NCI-H2029 (cell line): ENCODE measurements at regions not wholly inside any gene's neighbourhood (a gene's known extent, or its start where the extent isn't known, plus 50 kb on each side); places are given as distances from the start of the nearest gene placed in this dataset.

ENCODE experiments used
- DNase-seq: peaks from one replicate; lab custom pipeline; 2025; lab: John Stamatoyannopoulos, UW

DNA sequence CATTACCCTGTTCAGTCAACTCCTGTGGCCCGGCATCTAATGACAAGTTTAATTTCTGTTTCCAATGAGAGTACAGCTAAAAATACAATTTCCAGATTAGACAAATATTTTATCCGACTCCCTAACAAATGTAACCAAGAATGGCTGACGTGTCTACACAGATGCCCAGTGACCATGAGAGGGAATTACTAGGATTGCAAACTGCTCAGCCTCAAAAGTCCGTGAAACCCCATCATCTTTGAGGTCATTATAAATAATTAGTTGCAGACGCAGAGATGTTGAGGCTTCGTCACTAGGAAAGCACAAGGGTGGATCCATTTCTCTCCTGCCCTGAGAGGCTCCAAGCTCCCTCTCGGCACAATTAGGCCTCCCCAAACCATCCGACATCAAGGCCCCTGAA lies 104.1 kb upstream of the ZNF507 start:
- DNase-seq = no peak

DNA sequence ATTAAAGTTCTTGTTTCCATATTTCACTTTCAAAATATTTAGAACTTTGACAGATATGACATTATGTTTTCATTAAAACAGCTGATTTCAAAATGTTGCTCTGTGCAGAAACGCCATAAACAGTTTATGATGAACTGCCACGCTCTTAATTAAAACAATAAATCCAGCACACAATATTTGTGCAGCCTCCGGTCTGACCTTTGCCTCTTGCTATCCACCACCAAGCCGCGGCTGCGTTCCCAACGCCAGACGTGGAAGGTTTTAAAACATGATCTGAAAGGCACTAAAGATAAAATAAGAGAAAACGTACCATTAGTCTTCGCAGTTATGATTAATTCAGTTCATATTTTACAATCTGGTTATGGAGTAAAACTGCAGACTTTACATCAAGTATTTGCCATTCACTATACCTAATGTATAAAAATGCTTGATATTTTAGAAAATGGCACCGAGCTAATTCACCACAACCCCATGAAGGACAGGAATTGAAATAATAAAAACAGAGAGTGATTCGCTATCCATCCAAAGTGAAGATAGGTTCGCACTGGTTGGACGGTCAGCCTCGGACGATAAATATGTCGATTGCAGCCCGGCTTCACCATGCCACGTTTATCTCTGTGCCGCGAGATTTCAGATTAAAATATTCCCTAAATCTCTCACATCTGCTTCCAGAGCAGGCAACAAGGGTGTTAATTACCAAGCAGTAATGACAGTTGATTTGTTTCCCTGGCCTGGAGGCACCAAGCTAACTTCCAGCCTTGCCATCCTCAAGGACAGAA lies 103.3 kb upstream of the ZNF507 start:
- no peak for DNase-seq

DNA sequence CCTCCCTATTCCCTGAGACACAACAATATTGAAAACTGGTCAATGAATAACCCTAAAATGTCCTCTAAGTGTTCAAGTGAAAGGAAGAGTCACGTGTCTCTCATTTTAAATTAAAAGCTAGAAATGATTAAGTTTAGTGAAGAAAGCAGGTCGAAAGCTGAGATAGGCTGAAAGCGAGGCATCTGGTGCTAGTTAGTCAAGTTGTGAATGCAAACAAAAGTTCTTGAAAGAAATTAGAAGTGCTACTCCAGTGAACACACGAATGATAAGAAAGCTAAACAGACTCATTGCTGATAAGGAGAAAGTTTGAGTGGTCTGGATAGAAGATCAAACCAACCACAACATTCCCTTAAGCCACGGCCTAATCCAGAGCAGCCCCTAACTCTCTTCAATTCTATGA lies 99.4 kb upstream of the ZNF507 start:
- no peak for DNase-seq

DNA sequence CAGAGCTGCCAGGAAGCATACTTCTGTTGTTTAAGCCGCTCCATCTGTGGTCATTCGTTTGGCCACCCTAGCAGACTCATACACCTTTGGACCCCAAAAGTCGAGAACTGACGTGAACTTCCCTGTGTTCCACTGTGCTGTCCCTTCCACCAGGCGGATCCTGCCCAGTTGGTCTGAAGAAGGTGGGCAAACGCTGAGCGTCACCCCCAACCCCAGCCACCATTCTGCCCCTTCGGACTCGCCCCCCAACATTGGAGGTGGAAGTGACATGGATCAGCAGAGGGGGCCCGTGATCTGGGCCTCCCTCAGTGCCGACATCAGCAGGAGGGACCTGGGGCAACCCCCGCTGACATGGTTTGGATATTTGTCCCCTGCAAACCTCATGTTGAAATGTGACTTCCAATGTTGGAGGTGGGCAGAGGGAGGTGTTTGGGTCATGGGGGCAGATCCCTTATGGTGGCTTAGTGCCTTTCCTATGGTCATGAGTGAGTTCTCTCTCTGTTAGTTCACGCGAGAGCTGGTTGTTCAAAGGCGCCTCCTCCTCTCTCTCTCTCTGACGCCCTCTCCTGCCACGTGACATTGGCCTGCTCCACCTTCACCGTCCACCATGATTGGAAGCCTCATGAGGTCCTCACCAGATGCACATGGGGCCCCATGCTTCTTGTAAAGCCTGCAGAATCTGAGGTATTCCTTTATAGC lies 93.6 kb upstream of the ZNF507 start:
- no peak for DNase-seq

DNA sequence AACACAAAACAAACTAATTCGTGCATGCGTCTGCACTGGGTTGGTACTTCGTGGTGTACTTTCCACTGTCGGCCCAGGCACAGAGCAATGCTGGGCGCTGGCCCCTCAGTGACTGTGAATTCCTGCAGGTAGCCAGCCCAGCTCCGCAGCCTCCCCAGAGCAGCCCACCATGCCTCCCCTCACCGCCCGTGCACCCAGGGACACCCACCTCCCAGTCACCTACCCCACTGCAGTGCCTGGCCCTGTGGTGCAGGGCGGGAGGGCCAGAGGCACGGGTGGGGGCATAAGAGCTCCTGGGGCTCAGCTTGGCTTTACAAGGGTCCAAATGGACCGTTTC lies 93.1 kb upstream of the ZNF507 start:
- DNase-seq = no peak

DNA sequence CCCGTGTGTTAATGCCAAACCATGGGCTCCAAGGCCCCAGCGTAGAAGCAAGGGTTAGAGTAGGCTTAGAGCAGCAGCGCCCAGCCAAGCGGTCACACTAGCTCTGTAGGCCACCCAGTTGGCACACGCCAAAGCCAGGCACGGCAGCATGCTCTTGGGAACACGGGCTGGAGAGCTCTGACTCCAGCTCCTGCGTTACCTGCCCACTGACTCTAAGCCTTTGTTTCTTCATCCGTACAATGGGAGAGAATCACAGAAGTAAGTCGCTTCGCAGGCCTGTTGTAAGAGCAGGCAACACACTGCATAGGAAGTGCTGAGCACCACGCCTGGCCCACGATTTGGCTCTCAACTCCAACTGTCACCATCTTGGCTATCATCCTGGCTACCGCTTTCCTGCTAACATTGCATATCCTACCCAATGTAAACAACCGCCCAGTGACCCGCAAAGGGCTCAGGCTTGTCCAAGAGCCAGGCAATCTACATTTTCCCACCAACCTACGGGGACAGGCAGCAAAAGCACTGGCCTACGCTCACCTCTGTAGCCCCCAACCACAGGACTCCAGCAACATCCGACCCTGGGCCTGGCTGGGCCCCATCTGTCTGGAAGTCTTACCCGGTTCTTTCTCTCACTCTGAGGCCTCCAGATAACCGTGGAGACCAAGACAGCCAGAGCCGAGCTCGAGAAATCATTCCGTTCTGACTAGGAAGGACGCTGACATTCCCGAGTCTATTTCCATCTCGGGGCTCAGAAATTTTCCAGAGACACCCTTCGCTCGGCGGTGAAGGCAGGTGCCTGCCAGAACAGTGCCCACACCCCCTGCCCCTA lies 91.5 kb upstream of the ZNF507 start:
- DNase-seq = no peak

DNA sequence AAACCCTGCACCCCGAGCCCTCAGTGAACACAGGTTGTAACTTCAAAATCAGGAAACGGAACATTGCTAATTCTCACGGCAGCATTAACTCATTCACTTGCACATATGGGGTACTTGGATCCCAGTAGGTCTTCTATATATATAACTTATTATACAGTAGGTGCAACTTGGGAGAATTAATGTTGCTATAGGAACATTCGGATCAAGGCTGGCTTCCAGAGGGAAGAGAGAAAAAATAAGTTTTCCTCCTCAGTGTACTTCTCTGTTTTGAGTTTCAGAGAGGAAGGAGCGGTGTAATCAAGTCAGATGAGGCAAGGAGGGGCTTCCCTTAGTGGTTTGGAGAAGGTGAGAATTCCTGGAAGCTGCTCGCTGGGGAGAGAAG lies 90.9 kb upstream of the ZNF507 start:
- no peak for DNase-seq

DNA sequence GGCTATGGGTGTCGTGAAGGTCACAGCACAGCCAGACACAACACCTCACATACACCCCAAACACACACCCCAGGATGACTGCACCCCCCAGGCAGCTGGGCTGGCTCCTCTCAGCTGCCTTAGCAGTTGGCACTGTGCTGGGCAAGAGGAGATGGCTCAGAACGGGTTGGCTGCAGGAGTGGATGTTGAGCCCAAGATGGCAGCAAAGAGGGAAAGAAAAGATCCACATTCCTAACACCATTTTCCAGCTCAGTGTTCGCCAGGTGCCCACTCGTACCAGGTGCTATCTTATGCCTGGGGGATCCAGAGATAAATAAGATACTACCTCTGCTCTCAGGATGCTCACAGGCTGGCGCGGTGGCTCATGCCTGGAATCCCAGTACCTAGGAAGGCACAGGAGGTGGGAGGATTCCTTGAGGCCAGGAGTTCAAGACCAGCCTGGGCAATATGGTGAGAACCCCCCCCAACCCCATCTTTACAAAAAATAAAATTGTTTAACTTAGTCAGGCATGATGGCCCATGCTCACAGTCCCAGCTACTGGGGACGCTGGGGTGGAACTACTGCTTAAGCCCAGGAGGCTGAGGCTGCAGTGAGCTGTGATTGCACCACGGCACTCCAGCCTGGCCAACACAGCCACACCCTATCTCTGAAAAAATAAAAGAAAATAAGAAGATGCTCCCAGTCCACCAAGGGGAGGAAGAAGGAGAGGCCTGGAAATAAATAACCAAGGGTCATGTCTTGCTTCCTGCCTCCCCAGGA lies 89.7 kb upstream of the ZNF507 start:
- DNase-seq = no peak

DNA sequence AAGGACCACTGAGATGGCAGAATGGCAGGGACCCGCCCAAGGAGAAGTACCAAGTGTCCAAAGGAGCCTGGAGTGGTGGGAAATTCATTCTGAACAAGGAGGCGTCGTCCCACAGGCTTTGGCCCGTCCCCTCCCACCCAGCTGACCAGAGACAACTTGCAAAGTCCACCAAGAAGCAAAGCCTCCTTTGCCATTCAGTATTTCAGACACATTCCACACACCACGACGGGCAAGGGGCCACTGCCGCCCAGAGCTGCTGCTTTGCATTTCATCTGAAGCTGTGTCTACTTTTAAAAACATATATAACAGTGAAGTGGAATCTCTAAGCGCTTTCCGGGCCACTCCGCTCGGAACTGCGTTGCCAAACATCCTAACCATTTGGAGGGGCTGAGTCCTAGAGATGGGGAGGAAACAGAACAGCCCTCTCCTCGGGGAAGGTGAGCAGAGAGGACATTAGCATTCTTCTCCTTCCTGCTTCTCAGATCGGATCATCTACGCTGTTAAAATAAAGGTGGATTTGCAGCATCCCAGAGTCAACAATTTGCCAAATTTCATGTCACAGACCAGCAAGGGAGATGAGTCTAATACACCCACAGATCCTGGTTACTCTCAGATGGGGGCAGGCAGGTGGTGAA lies 89.0 kb upstream of the ZNF507 start:
- DNase-seq = no peak

DNA sequence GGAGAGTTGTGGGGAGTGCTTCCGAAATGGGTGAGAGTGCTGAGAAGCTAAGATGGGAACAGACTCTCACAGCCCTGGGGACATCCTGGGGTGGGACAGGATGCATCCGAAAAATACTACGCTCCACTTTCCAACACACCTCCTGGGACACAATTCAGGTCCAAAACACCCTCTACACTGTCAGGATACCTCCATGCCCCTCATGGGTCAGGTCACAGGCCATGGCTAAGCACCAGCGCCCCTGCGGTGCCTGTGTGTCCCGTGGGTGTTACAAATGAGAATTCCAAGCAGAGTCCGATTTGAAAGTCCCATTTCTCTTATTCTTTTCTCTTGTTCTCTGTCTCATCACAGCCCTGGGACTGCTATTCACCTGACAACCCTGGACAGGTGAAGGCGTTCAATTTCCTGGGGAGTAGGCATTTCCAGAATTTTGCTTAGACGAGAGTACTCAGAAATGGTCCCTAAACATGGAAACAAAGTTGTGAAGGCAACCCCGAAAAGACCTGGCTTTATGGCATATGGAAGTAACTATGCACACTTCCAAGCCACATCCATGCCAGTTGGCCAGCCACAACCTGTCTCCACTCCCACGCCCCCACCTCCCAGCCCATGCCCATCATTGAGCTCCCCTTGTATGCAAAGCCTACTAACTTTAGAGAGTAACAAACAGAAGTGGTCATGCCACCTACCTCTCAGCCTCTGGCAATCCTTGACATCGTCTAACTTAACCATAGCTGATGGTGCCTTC lies 87.9 kb upstream of the ZNF507 start:
- DNase-seq = no peak

DNA sequence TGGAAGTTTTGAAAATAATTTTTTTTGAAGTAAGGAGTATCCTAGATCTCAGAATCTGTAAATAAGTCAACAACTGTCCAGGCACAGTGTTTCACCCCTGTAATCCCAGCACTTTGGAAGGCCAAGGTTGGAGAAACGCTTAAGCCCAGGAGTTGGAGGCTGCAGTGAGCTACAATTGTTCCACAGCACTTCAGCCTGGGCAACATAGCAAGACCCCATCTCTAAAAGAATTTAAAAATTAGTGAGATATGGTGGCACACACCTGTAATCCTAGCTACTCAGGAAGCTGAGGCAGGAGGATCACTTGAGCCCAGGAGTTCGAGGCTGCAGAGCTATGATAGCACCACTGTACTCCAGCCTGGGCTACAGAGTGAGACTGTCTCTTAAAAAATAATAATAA lies 87.2 kb upstream of the ZNF507 start:
- DNase-seq = no peak

DNA sequence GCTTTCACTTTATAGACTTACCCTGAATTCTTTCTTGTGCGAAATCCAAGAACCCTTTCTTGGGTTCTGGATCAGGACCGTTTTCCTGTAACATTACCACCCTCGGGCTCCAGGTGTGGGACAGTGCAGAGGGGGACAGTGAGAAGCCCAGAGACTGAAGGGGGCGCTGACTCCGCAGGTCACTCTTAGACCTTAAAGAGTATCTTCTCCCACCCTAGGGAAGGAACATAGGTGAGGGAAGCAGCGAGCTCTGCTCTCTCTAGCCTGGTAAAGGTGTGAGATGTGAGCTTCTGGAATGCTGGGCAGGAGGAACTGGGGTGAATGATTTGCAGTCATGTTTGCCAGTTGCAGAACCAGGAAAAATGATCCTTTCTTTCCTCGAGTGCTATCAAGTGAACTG lies 80.8 kb upstream of the ZNF507 start:
- no peak for DNase-seq

DNA sequence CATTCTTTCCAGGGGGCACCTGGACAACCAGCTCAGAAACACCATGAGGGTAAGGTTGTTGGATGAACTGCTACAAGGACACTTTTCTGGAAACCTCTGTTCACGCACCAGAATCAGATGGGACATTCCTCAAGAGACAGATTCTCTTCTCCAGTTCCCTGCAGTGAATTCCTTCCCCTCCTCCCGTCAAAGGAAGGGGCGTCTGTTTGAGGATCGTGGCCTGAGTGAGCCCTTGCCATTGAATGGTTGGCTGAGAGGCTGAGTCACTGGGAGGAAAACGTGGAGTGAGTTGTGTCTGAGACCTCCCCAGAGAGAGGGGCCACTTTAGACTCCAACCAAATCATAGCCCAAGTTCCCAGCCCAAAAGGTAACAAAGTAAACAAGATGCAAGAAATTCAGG lies 79.4 kb upstream of the ZNF507 start:
- no peak for DNase-seq

DNA sequence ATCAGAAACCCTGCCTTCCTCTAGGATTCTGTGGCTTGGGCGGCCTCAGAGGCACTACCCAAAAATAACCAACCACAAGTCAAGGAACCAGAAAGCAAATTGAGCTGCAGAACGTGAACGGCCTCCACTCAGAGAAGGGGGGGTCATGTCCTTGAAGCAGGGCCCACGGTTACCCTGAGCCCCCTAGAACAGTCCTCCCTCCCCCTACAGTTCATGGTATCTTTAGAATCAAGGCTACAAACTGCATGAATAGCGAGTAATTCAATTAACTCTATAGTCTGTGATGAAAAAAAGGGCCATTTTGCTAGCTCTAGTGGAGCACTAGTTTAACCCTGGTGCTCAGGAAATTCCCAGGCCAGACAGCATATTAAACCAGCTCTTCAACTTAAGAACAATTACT lies 79.0 kb upstream of the ZNF507 start:
- no peak for DNase-seq

DNA sequence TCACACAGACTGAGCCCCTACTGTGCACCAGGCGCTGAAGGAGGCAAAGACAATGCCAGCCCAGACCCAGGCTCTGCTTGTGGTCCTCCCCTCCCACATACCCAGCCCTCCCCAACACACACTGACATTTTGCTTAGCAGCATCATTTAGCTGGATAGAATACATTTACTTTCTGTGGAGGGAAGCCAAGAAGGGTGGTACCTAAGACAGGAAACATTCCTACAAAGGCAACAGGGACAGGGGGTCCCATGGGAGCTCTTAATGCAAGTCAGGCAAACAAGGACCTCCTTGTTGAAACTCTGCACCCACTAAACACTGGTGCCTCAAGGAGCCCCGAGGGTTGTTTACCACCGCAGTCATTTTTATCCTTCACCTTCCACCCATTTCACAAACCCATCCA lies 77.0 kb upstream of the ZNF507 start:
- DNase-seq = no peak

DNA sequence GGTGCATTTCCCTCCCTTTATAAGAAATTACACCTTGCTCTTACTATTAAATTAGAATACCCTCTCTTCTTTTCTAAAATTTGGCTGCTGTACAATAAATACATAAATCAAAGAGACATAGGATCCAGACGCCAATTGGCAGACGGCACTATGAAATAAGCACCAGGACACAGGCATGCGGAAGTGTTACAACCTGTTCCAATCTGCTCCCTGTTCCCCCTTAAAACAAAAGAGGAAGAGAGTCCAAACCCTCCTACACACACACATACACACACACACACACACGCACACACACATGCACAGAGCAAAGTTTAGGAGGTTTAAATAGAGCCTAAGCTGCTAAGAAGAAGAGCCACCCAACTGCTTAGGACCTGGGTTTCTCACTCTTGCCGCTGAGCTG lies 75.6 kb upstream of the ZNF507 start:
- DNase-seq = no peak

DNA sequence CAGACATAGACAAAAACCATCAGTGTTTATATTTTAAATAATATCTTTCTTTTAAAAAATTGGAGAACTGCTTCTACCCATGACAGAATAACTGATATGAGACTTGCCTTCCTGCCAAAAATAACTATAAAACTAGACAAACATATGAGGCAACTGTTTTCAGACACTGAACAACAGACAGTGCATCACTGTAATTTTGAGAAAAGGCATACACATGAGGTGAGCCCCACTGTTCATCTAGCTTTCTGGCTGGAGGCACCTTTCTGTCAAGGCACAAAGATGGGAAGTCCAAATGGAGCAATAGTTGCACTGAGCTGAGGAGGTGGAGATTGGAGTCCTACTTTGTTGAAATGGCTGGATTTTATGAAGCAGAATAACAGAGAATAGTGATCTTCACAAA lies 71.9 kb upstream of the ZNF507 start:
- DNase-seq = no peak

DNA sequence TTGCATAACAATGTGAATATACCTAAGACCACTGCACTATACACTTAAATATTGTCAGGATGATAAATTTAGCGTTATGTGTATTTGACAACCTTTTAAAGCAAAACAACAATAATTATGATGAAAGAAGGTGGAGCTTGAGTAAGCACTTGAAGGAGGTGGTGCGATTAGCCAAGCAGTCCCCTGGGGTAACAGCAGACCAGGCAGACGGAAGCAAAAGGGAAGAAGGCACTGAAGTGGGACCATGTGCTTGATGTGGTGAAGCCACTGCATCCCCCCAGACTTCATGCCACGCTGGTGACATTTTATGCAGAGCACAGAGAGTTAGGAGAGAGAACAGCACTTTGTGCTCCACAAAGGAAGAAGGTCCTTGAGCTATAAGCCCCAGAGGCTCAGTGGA lies 58.3 kb upstream of the ZNF507 start:
- DNase-seq = no peak

DNA sequence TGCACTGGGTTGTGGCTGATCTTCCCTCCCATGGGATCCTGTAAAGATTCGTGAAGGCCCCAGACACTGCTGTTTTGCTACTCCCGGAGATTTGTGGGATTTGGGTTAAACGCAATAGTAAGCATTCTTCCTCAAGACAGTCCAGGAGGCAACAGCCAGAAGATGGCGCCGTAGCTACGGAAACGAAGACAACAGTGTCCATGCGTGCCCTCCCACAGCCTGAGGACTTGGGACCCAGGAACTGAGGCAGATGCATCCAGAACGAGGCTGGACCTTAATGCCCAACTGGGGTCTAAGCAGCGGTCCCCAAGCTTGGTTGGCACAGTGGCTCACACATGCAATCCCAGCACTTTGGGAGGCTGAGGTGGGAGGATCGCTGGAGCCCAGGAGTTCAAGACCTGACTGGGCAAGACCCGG lies 57.6 kb upstream of the ZNF507 start:
- DNase-seq = peak; percentile 5

DNA sequence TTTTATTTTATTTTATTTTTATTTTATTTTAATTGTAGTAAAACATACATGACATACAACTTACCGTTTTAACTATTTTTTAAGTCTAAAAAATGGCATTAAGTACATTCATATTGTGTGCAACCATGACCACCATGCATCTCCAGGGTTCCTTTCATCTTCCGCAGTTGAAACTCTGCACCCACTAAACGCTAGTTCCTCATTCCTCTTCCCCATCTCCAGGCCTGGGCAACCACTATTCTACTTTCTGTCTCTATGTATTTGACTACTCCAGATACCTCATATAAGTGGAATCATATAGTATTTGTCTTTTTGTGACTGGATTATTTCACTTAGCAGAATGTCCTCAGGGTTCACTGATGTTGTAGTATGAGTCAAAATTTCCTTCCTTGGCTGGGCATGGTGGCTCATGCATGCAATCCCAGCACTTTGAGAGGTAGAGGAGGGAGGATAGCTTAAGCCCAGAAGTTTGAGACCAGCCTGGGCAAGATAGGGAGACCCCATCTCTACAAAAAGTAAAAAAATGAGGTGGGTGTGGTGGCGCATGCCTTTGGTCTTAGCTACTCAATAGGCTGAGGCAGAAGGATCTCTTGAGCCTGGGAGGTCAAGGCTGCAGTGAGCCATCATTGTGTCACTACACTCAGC lies 55.7 kb upstream of the ZNF507 start:
- DNase-seq = no peak

DNA sequence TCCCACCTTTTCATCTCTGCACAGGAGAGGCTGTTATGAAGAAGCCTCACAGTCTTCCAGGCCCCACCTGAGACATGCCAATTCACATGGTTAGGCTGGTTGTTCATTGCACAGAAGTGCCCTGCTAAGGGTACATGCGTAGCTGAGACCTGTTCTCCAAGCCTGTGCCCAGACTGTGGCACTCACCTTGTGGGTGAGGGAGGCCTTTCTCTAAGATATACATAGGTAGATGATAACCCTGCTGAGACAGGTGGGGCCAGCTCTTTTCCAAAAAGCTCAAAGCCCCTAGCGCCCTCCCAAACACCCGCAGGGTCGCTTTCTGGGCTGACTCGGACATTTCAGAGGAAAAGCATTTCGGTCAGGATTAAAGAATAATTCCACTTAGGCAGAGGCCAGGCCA lies 53.5 kb upstream of the ZNF507 start:
- DNase-seq = no peak
